ENCODE measurements at regions not wholly inside any gene's neighbourhood (a gene's known extent, or its start where the extent isn't known, plus 50 kb on each side); places are given as distances from the start of the nearest gene placed in this dataset.

DNA sequence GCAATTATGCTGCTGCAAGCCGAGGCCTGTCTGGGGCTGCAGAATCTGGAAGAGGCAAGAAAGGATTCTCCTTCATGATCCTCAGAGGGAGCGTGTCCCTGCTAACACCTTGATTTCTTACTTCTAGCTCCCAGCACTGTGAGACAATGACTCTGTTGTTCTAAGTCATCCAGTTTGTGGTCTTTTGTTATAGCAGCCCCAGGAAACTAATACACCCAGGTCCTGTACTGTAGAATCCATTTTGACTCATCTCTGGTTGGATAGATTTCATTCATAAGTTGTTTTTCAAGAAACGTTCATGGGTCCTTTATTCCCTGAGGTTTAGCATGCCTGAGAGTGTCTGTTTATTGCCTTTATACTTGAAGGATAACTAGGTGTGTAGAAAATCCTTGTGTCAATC, 112.7 kb downstream of the TMEM17 start:
- TF ChIP-seq, protein P1, sequence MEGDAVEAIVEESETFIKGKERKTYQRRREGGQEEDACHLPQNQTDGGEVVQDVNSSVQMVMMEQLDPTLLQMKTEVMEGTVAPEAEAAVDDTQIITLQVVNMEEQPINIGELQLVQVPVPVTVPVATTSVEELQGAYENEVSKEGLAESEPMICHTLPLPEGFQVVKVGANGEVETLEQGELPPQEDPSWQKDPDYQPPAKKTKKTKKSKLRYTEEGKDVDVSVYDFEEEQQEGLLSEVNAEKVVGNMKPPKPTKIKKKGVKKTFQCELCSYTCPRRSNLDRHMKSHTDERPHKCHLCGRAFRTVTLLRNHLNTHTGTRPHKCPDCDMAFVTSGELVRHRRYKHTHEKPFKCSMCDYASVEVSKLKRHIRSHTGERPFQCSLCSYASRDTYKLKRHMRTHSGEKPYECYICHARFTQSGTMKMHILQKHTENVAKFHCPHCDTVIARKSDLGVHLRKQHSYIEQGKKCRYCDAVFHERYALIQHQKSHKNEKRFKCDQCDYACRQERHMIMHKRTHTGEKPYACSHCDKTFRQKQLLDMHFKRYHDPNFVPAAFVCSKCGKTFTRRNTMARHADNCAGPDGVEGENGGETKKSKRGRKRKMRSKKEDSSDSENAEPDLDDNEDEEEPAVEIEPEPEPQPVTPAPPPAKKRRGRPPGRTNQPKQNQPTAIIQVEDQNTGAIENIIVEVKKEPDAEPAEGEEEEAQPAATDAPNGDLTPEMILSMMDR (conservative IDR thresholded peaks at IDR 0.05; ENCODE audit: low read length): no peak
- TF ChIP-seq EZH2phosphoT487 (IDR thresholded peaks at IDR 0.05; ENCODE audit: borderline replicate concordance): no peak

Measured in Loucy (cell line).